H9 (cell line): ENCODE measurements at regions not wholly inside any gene's neighbourhood (a gene's known extent, or its start where the extent isn't known, plus 50 kb on each side); places are given as distances from the start of the nearest gene placed in this dataset.

ENCODE experiments used
- DNase-seq: peaks from one replicate; pipeline ENCODE4 v3.0.0-alpha.2; 2017
- H2AFZ ChIP-seq: one replicate; pipeline ENCODE4 v1.6.1; 2013; ENCODE audit warnings: mild to moderate bottlenecking, low read length, control low read depth, moderate library complexity
- H2AK5ac ChIP-seq: 2 replicates; pipeline ENCODE4 v1.6.1; 2013; ENCODE audit warnings: low read length, control low read depth, mixed read lengths; ENCODE audit not compliant: insufficient read length
- H2BK120ac ChIP-seq: one replicate; pipeline ENCODE4 v1.6.1; 2013; ENCODE audit warnings: low read depth, mild to moderate bottlenecking, low read length, control low read depth, inconsistent platforms; ENCODE audit not compliant: poor library complexity, severe bottlenecking
- H2BK12ac ChIP-seq: 2 replicates; pipeline ENCODE4 v1.6.1; 2013; ENCODE audit warnings: low read length, control low read depth, mixed read lengths, low read depth; ENCODE audit not compliant: insufficient read length
- H2BK15ac ChIP-seq: 2 replicates; pipeline ENCODE4 v1.6.1; 2013; ENCODE audit warnings: low read depth, low read length, control low read depth
- H2BK20ac ChIP-seq: one replicate; pipeline ENCODE4 v1.6.1; 2013; ENCODE audit warnings: low read depth, mild to moderate bottlenecking, low read length, control low read depth, inconsistent platforms; ENCODE audit not compliant: poor library complexity, severe bottlenecking
- H2BK5ac ChIP-seq: 2 replicates; pipeline ENCODE4 v1.6.1; 2013; ENCODE audit warnings: low read length, control low read depth, mixed read lengths; ENCODE audit not compliant: insufficient read length
- H3K14ac ChIP-seq: 2 replicates; pipeline ENCODE4 v1.6.1; 2013; ENCODE audit warnings: low read length, control low read depth; ENCODE audit not compliant: insufficient read depth
- H3K18ac ChIP-seq: 2 replicates; pipeline ENCODE4 v1.6.1; 2013; ENCODE audit warnings: low read depth, mild to moderate bottlenecking, mixed read lengths, low read length, control low read depth; ENCODE audit not compliant: insufficient read length
- H3K23ac ChIP-seq: 2 replicates; pipeline ENCODE4 v1.6.1; 2013; ENCODE audit warnings: low read length, control low read depth, mixed read lengths, low read depth; ENCODE audit not compliant: insufficient read length
- H3K23me2 ChIP-seq: 2 replicates; pipeline ENCODE4 v1.6.1; 2013; ENCODE audit warnings: low read depth, mild to moderate bottlenecking, mixed read lengths, low read length, control low read depth; ENCODE audit not compliant: insufficient read length, poor library complexity, severe bottlenecking
- H3K27ac ChIP-seq: 2 replicates; pipeline ENCODE4 v1.5.1; 2013; ENCODE audit warnings: low read length, control low read depth, mixed read lengths, low read depth; ENCODE audit not compliant: insufficient read length
- H3K27me3 ChIP-seq: 2 replicates; pipeline ENCODE4 v1.6.1; 2013; ENCODE audit warnings: low read length, control low read depth, inconsistent platforms; ENCODE audit not compliant: insufficient read depth
- H3K4ac ChIP-seq: 2 replicates; pipeline ENCODE4 v1.6.1; 2013; ENCODE audit warnings: low read depth, mild to moderate bottlenecking, control low read depth, inconsistent platforms, low read length, moderate library complexity
- H3K4me1 ChIP-seq: 2 replicates; pipeline ENCODE4 v1.6.1; 2013; ENCODE audit warnings: low read length, control low read depth, inconsistent platforms; ENCODE audit not compliant: insufficient read depth
- H3K4me2 ChIP-seq: 2 replicates; pipeline ENCODE4 v1.6.1; 2013; ENCODE audit warnings: low read length, control low read depth, mixed read lengths; ENCODE audit not compliant: insufficient read length, insufficient read depth
- H3K56ac ChIP-seq: 2 replicates; pipeline ENCODE4 v1.6.1; 2013; ENCODE audit warnings: low read depth, mild to moderate bottlenecking, mixed read lengths, low read length, control low read depth; ENCODE audit not compliant: insufficient read length
- H3K79me1 ChIP-seq: 2 replicates; pipeline ENCODE4 v1.6.1; 2013; ENCODE audit warnings: low read depth, mild to moderate bottlenecking, moderate library complexity, low read length, control low read depth, inconsistent platforms; ENCODE audit not compliant: insufficient read depth, poor library complexity, severe bottlenecking
- H3K79me2 ChIP-seq: 2 replicates; pipeline ENCODE4 v1.6.1; 2013; ENCODE audit warnings: low read length, control low read depth, inconsistent platforms; ENCODE audit not compliant: insufficient read depth
- H3K9ac ChIP-seq: 2 replicates; pipeline ENCODE4 v1.6.1; 2013; ENCODE audit warnings: low read length, control low read depth, mixed read lengths; ENCODE audit not compliant: insufficient read length; ENCODE audit errors: extremely low read depth
- H3K9me3 ChIP-seq: one replicate; pipeline ENCODE4 v1.6.1; 2013; ENCODE audit warnings: low read depth, low read length, inconsistent platforms; ENCODE audit not compliant: control insufficient read depth
- H3T11ph ChIP-seq: one replicate; pipeline ENCODE4 v1.6.1; 2013; ENCODE audit warnings: mild to moderate bottlenecking, low read length, control low read depth, inconsistent platforms
- H4K20me1 ChIP-seq: one replicate; pipeline ENCODE4 v1.6.1; 2013; ENCODE audit not compliant: control insufficient read depth, insufficient read length, insufficient read depth
- H4K5ac ChIP-seq: 2 replicates; pipeline ENCODE4 v1.6.1; 2013; ENCODE audit warnings: low read depth, mild to moderate bottlenecking, mixed read lengths, low read length, control low read depth; ENCODE audit not compliant: insufficient read length
- H4K8ac ChIP-seq: replicated peaks from 2 replicates; pipeline ENCODE4 v1.6.1; 2013; ENCODE audit warnings: low read length, control low read depth, mixed read lengths, low read depth; ENCODE audit not compliant: insufficient read length
- H4K91ac ChIP-seq: 2 replicates; pipeline ENCODE4 v1.6.1; 2013; ENCODE audit warnings: low read depth, mild to moderate bottlenecking, moderate library complexity, mixed read lengths, low read length, control low read depth; ENCODE audit not compliant: insufficient read length
- H3K27ac Mint-ChIP-seq, 3 experiments: 2 replicates in 2 of 3; 3 replicates in 1 of 3; pipeline ENCODE4 v1.8.0; 2020 to 2021; ENCODE audit warnings: mixed read lengths in 3 of 3, mild to moderate bottlenecking in 1 of 3, moderate library complexity in 1 of 3
- H3K27me3 Mint-ChIP-seq: 2 replicates; pipeline ENCODE4 v1.8.0; 2021; ENCODE audit warnings: low read depth, mild to moderate bottlenecking, moderate library complexity, mixed read lengths
- H3K36me3 Mint-ChIP-seq, 3 experiments: 2 replicates in 2 of 3; 3 replicates in 1 of 3; pipeline ENCODE4 v1.8.0; 2020 to 2021; ENCODE audit warnings: low read depth in 3 of 3, mixed read lengths in 3 of 3; ENCODE audit not compliant: insufficient read depth in 1 of 3
- H3K4me1 Mint-ChIP-seq, 2 experiments: 2 replicates each; pipeline ENCODE4 v1.8.0; 2020; ENCODE audit warnings: mixed read lengths in 2 of 2
- H3K4me3 Mint-ChIP-seq, 2 experiments: 2 replicates in 1 of 2; 3 replicates in 1 of 2; pipeline ENCODE4 v1.8.0; 2020 to 2021; ENCODE audit warnings: mild to moderate bottlenecking in 2 of 2, mixed read lengths in 2 of 2, moderate library complexity in 1 of 2
- H3K9me3 Mint-ChIP-seq, 2 experiments: 2 replicates in 1 of 2; 3 replicates in 1 of 2; pipeline ENCODE4 v1.8.0; 2020; ENCODE audit warnings: mild to moderate bottlenecking in 2 of 2, mixed read lengths in 2 of 2, moderate library complexity in 1 of 2
- CTCF ChIP-seq: fragments of 200-600 bp; sonication (generic); conservative IDR thresholded peaks from 3 replicates; pipeline ENCODE4 v1.8.0; 2021; ENCODE audit warnings: antibody characterized with exemption, mild to moderate bottlenecking
- WGBS: extraction: QIAGEN DNeasy Blood & Tissue Kit; methylation state at CpG from one replicate; pipeline ENCODE4 v1.1.7; 2013; ENCODE audit warnings: missing lambda C conversion rate, low lambda C conversion rate, mixed read lengths; ENCODE audit not compliant: insufficient read length; ENCODE audit errors: extremely low coverage; 5-methylcytosine and 5-hydroxymethylcytosine counted together

- Mint-ChIP-seq H3K4me1 (no peaks in the 10 kb centered on the region), H3K27ac (no peak overlapping the region), H3K9me3 (peaks cover 3% of the 10 kb centered on the region in 2 experiments; a peak in 3 of 5 replicates), H3K27me3 (no peaks in the 10 kb centered on the region; the same call in 1 of the 2 replicates), H3K4me3 (no peak overlapping the region), H3K36me3 (no peaks in the 10 kb centered on the region)
- Histone ChIP-seq H3K14ac (no peak overlapping the region), H2BK120ac (no peak overlapping the region), H3K18ac (no peak overlapping the region), H4K91ac (no peak overlapping the region), H2AK5ac (no peak overlapping the region), H3K27me3 (no peaks in the 10 kb centered on the region), H3K23ac (no peak overlapping the region), H2AFZ (no peak overlapping the region), H2BK5ac (no peak overlapping the region), H3K9ac (no peak overlapping the region), H3K9me3 (no peaks in the 10 kb centered on the region), H2BK15ac (no peak overlapping the region), H4K20me1 (no peaks in the 10 kb centered on the region), H3K79me1 (no peaks in the 10 kb centered on the region), H2BK12ac (no peak overlapping the region), H2BK20ac (no peak overlapping the region), H4K8ac (no peak overlapping the region), H3K56ac (no peak overlapping the region), H3K23me2 (no peaks in the 10 kb centered on the region), H3T11ph (no peak overlapping the region), H3K27ac (no peak overlapping the region), H3K4me2 (no peak overlapping the region), H4K5ac (no peak overlapping the region), H3K4me1 (no peaks in the 10 kb centered on the region), H3K79me2 (no peaks in the 10 kb centered on the region), H3K4ac (no peak overlapping the region)
- TF ChIP-seq CTCF, result no peak
- no CpG with 5 or more reads among the region's 2 CpGs for WGBS
- DNase-seq, result no peak
These were observed 605.4 kb upstream of the FZD8 start for GRCh38 chr10:36247478-36247877.
